ENCODE measurements at regions not wholly inside any gene's neighbourhood (a gene's known extent, or its start where the extent isn't known, plus 50 kb on each side); places are given as distances from the start of the nearest gene placed in this dataset.
"Not testable (repeated sequence)": the region's sequence is repeated elsewhere in the genome, so short reads cannot be mapped to it uniquely, and the experiment has no call there.

GRCh38 chr4:17020901-17021300, 122.5 kb upstream of the LDB2 start:
- 70% methylated on average over 4 of the region's 4 CpGs for WGBS, 2 experiments
- H3K9me3 ChIP-seq (ENCODE audit: control insufficient read depth, low read length) = no peaks in the 10 kb centered on the region
- no peak overlapping the region for H3K4me3 ChIP-seq (ENCODE audit: insufficient read depth, low read depth, low read length)
- no peaks in the 10 kb centered on the region for H3K27me3 ChIP-seq (ENCODE audit: control insufficient read depth, insufficient read depth, low read length, poor library complexity, severe bottlenecking)
- no peaks in the 10 kb centered on the region for H3K4me1 ChIP-seq (ENCODE audit: control insufficient read depth, insufficient read depth, low read length)
- H3K27ac ChIP-seq (ENCODE audit: insufficient read depth, low read depth, low read length, poor library complexity, severe bottlenecking) = no peak overlapping the region
- no peaks in the 10 kb centered on the region for H3K36me3 ChIP-seq (ENCODE audit: control insufficient read depth, insufficient read depth, low read length)

GRCh38 chr4:17020451-17020850, 122.0 kb upstream of the LDB2 start:
- H3K27ac ChIP-seq (ENCODE audit: insufficient read depth, low read depth, low read length, poor library complexity, severe bottlenecking) = no peak overlapping the region
- 94 to 100% methylated on average over 1 of the region's 1 CpG for WGBS, 2 experiments
- no peaks in the 10 kb centered on the region for H3K4me1 ChIP-seq (ENCODE audit: control insufficient read depth, insufficient read depth, low read length)
- H3K27me3 ChIP-seq (ENCODE audit: control insufficient read depth, insufficient read depth, low read length, poor library complexity, severe bottlenecking) = no peaks in the 10 kb centered on the region
- no peaks in the 10 kb centered on the region for H3K9me3 ChIP-seq (ENCODE audit: control insufficient read depth, low read length)
- no peak overlapping the region for H3K4me3 ChIP-seq (ENCODE audit: insufficient read depth, low read depth, low read length)
- no peaks in the 10 kb centered on the region for H3K36me3 ChIP-seq (ENCODE audit: control insufficient read depth, insufficient read depth, low read length)

GRCh38 chr4:17018621-17019020, 120.2 kb upstream of the LDB2 start:
- H3K4me1 ChIP-seq (ENCODE audit: control insufficient read depth, insufficient read depth, low read length); H3K27ac ChIP-seq (ENCODE audit: insufficient read depth, low read depth, low read length, poor library complexity, severe bottlenecking); H3K36me3 ChIP-seq (ENCODE audit: control insufficient read depth, insufficient read depth, low read length); H3K27me3 ChIP-seq (ENCODE audit: control insufficient read depth, insufficient read depth, low read length, poor library complexity, severe bottlenecking); H3K9me3 ChIP-seq (ENCODE audit: control insufficient read depth, low read length); H3K4me3 ChIP-seq (ENCODE audit: insufficient read depth, low read depth, low read length): not testable (repeated sequence)
- WGBS, 2 experiments = 86 to 100% methylated on average over 1 of the region's 1 CpG

- H3K27me3 ChIP-seq (ENCODE audit: control insufficient read depth, insufficient read depth, low read length, poor library complexity, severe bottlenecking) = no peaks in the 10 kb centered on the region
- no peaks in the 10 kb centered on the region for H3K9me3 ChIP-seq (ENCODE audit: control insufficient read depth, low read length)
- 59 to 62% methylated on average over 3 of the region's 3 CpGs for WGBS, 2 experiments
- no peak overlapping the region for H3K4me3 ChIP-seq (ENCODE audit: insufficient read depth, low read depth, low read length)
- H3K36me3 ChIP-seq (ENCODE audit: control insufficient read depth, insufficient read depth, low read length) = no peaks in the 10 kb centered on the region
- no peaks in the 10 kb centered on the region for H3K4me1 ChIP-seq (ENCODE audit: control insufficient read depth, insufficient read depth, low read length)
- H3K27ac ChIP-seq (ENCODE audit: insufficient read depth, low read depth, low read length, poor library complexity, severe bottlenecking) = no peak overlapping the region
Observed at GRCh38 chr4:17018013-17018412, 119.6 kb upstream of the LDB2 start.

GRCh38 chr4:17013382-17014006, 115.0 kb upstream of the LDB2 start:
- no peak overlapping the region for H3K27ac ChIP-seq (ENCODE audit: insufficient read depth, low read depth, low read length, poor library complexity, severe bottlenecking)
- H3K27me3 ChIP-seq (ENCODE audit: control insufficient read depth, insufficient read depth, low read length, poor library complexity, severe bottlenecking) = no peaks in the 10 kb centered on the region
- no peaks in the 10 kb centered on the region for H3K4me1 ChIP-seq (ENCODE audit: control insufficient read depth, insufficient read depth, low read length)
- no peaks in the 10 kb centered on the region for H3K36me3 ChIP-seq (ENCODE audit: control insufficient read depth, insufficient read depth, low read length)
- H3K4me3 ChIP-seq (ENCODE audit: insufficient read depth, low read depth, low read length) = no peak overlapping the region
- no peaks in the 10 kb centered on the region for H3K9me3 ChIP-seq (ENCODE audit: control insufficient read depth, low read length)
- WGBS, 2 experiments = 90 to 94% methylated on average over 4 of the region's 4 CpGs

GRCh38 chr4:17012451-17012850, 114.0 kb upstream of the LDB2 start:
- Histone ChIP-seq H3K4me3 (ENCODE audit: insufficient read depth, low read depth, low read length) (no peak overlapping the region), H3K27me3 (ENCODE audit: control insufficient read depth, insufficient read depth, low read length, poor library complexity, severe bottlenecking) (no peaks in the 10 kb centered on the region), H3K27ac (ENCODE audit: insufficient read depth, low read depth, low read length, poor library complexity, severe bottlenecking) (no peak overlapping the region), H3K4me1 (ENCODE audit: control insufficient read depth, insufficient read depth, low read length) (no peaks in the 10 kb centered on the region), H3K9me3 (ENCODE audit: control insufficient read depth, low read length) (no peaks in the 10 kb centered on the region), H3K36me3 (ENCODE audit: control insufficient read depth, insufficient read depth, low read length) (no peaks in the 10 kb centered on the region)
- WGBS, 2 experiments = 90 to 92% methylated on average over 3 of the region's 3 CpGs

GRCh38 chr4:17010426-17011087, 112.1 kb upstream of the LDB2 start:
- no peak overlapping the region for H3K4me3 ChIP-seq (ENCODE audit: insufficient read depth, low read depth, low read length)
- H3K36me3 ChIP-seq (ENCODE audit: control insufficient read depth, insufficient read depth, low read length) = no peaks in the 10 kb centered on the region
- 93 to 98% methylated on average over 12 to 13 of the region's 13 CpGs for WGBS, 2 experiments
- no peaks in the 10 kb centered on the region for H3K27me3 ChIP-seq (ENCODE audit: control insufficient read depth, insufficient read depth, low read length, poor library complexity, severe bottlenecking)
- H3K9me3 ChIP-seq (ENCODE audit: control insufficient read depth, low read length) = no peaks in the 10 kb centered on the region
- H3K4me1 ChIP-seq (ENCODE audit: control insufficient read depth, insufficient read depth, low read length) = no peaks in the 10 kb centered on the region
- H3K27ac ChIP-seq (ENCODE audit: insufficient read depth, low read depth, low read length, poor library complexity, severe bottlenecking) = no peak overlapping the region

GRCh38 chr4:17009871-17010367, 111.5 kb upstream of the LDB2 start:
- H3K4me3 ChIP-seq (ENCODE audit: insufficient read depth, low read depth, low read length) = no peak overlapping the region
- H3K4me1 ChIP-seq (ENCODE audit: control insufficient read depth, insufficient read depth, low read length) = no peaks in the 10 kb centered on the region
- no peaks in the 10 kb centered on the region for H3K27me3 ChIP-seq (ENCODE audit: control insufficient read depth, insufficient read depth, low read length, poor library complexity, severe bottlenecking)
- H3K27ac ChIP-seq (ENCODE audit: insufficient read depth, low read depth, low read length, poor library complexity, severe bottlenecking) = no peak overlapping the region
- no peaks in the 10 kb centered on the region for H3K36me3 ChIP-seq (ENCODE audit: control insufficient read depth, insufficient read depth, low read length)
- no peaks in the 10 kb centered on the region for H3K9me3 ChIP-seq (ENCODE audit: control insufficient read depth, low read length)
- WGBS, 2 experiments = 94% methylated on average over 9 of the region's 10 CpGs

- H3K27ac ChIP-seq (ENCODE audit: insufficient read depth, low read depth, low read length, poor library complexity, severe bottlenecking) = no peak overlapping the region
- WGBS, 2 experiments = 40 to 95% methylated on average over 1 to 2 of the region's 2 CpGs
- H3K9me3 ChIP-seq (ENCODE audit: control insufficient read depth, low read length) = no peaks in the 10 kb centered on the region
- H3K27me3 ChIP-seq (ENCODE audit: control insufficient read depth, insufficient read depth, low read length, poor library complexity, severe bottlenecking) = no peaks in the 10 kb centered on the region
- H3K4me1 ChIP-seq (ENCODE audit: control insufficient read depth, insufficient read depth, low read length) = no peaks in the 10 kb centered on the region
- H3K4me3 ChIP-seq (ENCODE audit: insufficient read depth, low read depth, low read length) = no peak overlapping the region
- no peaks in the 10 kb centered on the region for H3K36me3 ChIP-seq (ENCODE audit: control insufficient read depth, insufficient read depth, low read length)
Observed at GRCh38 chr4:17008834-17009345, 110.4 kb upstream of the LDB2 start.

GRCh38 chr4:17003606-17004392, 105.4 kb upstream of the LDB2 start:
- H3K36me3 ChIP-seq (ENCODE audit: control insufficient read depth, insufficient read depth, low read length); H3K27me3 ChIP-seq (ENCODE audit: control insufficient read depth, insufficient read depth, low read length, poor library complexity, severe bottlenecking); H3K4me1 ChIP-seq (ENCODE audit: control insufficient read depth, insufficient read depth, low read length); H3K4me3 ChIP-seq (ENCODE audit: insufficient read depth, low read depth, low read length); H3K9me3 ChIP-seq (ENCODE audit: control insufficient read depth, low read length); H3K27ac ChIP-seq (ENCODE audit: insufficient read depth, low read depth, low read length, poor library complexity, severe bottlenecking): not testable (repeated sequence)
- 53 to 64% methylated on average over 15 of the region's 16 CpGs for WGBS, 2 experiments

Measured in ectodermal cell (in vitro differentiated cells).